Chondrocyte (in vitro differentiated cells): ENCODE measurements at regions not wholly inside any gene's neighbourhood (a gene's known extent, or its start where the extent isn't known, plus 50 kb on each side); places are given as distances from the start of the nearest gene placed in this dataset.

Experiments
- DNase-seq: peaks from one replicate; pipeline ENCODE4 v3.0.0; 2021; ENCODE audit warnings: mixed read lengths, low spot score
- H3K27ac Mint-ChIP-seq: one replicate; pipeline ENCODE4 v1.8.0; 2021; ENCODE audit warnings: mild to moderate bottlenecking, moderate library complexity, mixed read lengths; ENCODE audit not compliant: unreplicated experiment
- H3K27me3 Mint-ChIP-seq: 2 replicates; pipeline ENCODE4 v1.8.0; 2021; ENCODE audit warnings: low read depth, mixed read lengths
- H3K36me3 Mint-ChIP-seq: 2 replicates; pipeline ENCODE4 v1.8.0; 2021; ENCODE audit warnings: low read depth, mixed read lengths
- H3K4me1 Mint-ChIP-seq: 2 replicates; pipeline ENCODE4 v1.8.0; 2021; ENCODE audit warnings: low read depth, mild to moderate bottlenecking, mixed read lengths
- H3K4me3 Mint-ChIP-seq: one replicate; pipeline ENCODE4 v1.8.0; 2021; ENCODE audit warnings: mild to moderate bottlenecking, moderate library complexity, mixed read lengths; ENCODE audit not compliant: unreplicated experiment
- H3K9me3 Mint-ChIP-seq: 2 replicates; pipeline ENCODE4 v1.8.0; 2021; ENCODE audit warnings: low read depth, mixed read lengths
- TF ChIP-seq, protein P1 (sequence below): fragments of 200-600 bp; sonication (generic); IDR thresholded peaks from 2 replicates; pipeline ENCODE4 v1.5.0; 2021; ENCODE audit warnings: antibody characterized with exemption, mild to moderate bottlenecking, moderate library complexity

DNA sequence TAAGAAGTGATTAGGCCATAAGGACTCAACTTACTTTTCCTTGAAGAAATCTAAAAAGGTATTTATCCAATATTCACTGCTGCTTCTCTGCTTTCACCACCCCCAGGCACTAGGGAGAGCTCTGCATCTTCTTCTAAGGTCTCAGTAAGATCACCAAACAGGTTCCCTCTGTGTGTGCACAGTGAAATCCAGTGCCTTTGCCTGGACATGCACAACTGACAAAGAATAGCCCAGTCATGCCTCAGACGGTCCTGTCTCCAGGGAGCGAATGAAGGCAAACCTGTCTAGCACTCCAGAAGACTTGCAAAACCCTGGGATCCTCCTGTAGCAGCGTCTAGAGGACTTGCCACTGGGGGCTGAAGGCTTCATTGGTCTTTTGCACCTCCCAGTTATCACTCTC is 344.5 kb upstream of the LRATD1 start:
- H3K9me3 Mint-ChIP-seq = no peaks in the 10 kb centered on the region
- TF ChIP-seq, protein P1, sequence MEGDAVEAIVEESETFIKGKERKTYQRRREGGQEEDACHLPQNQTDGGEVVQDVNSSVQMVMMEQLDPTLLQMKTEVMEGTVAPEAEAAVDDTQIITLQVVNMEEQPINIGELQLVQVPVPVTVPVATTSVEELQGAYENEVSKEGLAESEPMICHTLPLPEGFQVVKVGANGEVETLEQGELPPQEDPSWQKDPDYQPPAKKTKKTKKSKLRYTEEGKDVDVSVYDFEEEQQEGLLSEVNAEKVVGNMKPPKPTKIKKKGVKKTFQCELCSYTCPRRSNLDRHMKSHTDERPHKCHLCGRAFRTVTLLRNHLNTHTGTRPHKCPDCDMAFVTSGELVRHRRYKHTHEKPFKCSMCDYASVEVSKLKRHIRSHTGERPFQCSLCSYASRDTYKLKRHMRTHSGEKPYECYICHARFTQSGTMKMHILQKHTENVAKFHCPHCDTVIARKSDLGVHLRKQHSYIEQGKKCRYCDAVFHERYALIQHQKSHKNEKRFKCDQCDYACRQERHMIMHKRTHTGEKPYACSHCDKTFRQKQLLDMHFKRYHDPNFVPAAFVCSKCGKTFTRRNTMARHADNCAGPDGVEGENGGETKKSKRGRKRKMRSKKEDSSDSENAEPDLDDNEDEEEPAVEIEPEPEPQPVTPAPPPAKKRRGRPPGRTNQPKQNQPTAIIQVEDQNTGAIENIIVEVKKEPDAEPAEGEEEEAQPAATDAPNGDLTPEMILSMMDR = no peak
- peaks cover 4% of the 10 kb centered on the region for H3K27me3 Mint-ChIP-seq
- no peak for DNase-seq
- H3K27ac Mint-ChIP-seq = no peak overlapping the region
- no peaks in the 10 kb centered on the region for H3K36me3 Mint-ChIP-seq
- no peaks in the 10 kb centered on the region for H3K4me1 Mint-ChIP-seq
- H3K4me3 Mint-ChIP-seq = no peak overlapping the region

DNA sequence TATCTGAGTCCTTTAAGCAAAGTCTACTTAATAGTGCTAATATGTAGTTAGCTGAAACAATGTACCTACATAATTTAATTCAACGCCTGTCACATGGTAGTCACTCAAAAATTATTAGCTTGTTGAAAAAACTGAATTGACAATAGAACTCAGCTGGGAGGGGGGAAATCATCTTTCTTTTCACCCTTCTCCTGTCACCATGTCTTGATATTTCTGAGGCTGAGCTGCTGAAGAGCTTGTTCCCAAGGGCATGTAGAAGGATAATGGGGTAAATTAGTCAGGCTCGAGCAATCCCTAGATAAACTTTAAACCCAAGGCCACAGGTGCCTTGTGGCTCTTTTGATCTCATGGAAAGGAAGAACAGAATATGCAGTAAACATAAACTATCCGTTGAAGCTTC is 339.6 kb upstream of the LRATD1 start:
- Mint-ChIP-seq H3K9me3 (no peaks in the 10 kb centered on the region), H3K36me3 (no peaks in the 10 kb centered on the region), H3K27me3 (peaks cover 7% of the 10 kb centered on the region), H3K27ac (no peak overlapping the region), H3K4me3 (no peak overlapping the region), H3K4me1 (no peaks in the 10 kb centered on the region)
- TF ChIP-seq, protein P1 = no peak
- DNase-seq = no peak

DNA sequence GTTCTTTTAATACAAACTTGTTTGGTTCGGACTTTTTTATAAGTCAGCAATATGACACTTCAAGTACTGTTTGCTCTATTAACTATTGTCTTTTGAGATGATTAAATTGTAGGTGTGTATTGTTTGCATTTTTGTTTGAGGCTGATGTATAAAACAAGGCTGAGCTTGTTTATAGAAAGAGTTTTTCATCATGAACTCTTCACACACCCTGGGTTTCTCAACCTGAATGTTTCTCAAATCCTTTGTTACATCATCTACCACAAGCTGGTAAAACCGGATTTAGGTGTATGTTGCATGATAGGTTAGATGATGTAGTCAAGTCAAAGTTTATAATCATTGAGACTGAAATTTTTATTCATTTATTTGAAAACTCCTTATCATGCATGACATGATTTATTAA is 335.2 kb upstream of the LRATD1 start:
- Mint-ChIP-seq H3K27me3 (peaks cover 5% of the 10 kb centered on the region), H3K9me3 (no peaks in the 10 kb centered on the region), H3K36me3 (no peaks in the 10 kb centered on the region), H3K4me1 (no peaks in the 10 kb centered on the region), H3K4me3 (no peak overlapping the region), H3K27ac (no peak overlapping the region)
- DNase-seq = no peak
- TF ChIP-seq, protein P1 = no peak

DNA sequence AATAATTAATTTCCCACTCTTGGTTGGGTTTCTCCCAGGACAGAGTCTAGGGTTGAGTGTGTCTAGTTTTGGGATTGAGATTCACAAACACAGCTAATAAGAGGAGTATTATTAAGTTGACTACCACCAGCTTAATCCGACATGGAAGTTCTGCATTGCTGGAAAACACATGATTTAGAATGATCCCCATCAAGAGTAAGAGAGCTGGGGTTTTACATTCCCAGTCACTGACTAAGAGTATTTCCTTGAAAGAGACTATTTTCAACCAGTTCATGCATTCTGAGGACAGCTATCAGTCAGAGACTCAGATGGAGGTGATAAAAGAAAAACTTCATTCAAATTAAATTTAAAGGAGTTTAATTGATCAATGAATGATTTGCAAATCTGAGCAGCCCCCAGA is 334.6 kb upstream of the LRATD1 start:
- no peak overlapping the region for H3K27ac Mint-ChIP-seq
- no peak for DNase-seq
- TF ChIP-seq, protein P1 = no peak
- no peak overlapping the region for H3K4me3 Mint-ChIP-seq
- H3K27me3 Mint-ChIP-seq = peaks cover 5% of the 10 kb centered on the region
- no peaks in the 10 kb centered on the region for H3K36me3 Mint-ChIP-seq
- no peaks in the 10 kb centered on the region for H3K4me1 Mint-ChIP-seq
- H3K9me3 Mint-ChIP-seq = no peaks in the 10 kb centered on the region

DNA sequence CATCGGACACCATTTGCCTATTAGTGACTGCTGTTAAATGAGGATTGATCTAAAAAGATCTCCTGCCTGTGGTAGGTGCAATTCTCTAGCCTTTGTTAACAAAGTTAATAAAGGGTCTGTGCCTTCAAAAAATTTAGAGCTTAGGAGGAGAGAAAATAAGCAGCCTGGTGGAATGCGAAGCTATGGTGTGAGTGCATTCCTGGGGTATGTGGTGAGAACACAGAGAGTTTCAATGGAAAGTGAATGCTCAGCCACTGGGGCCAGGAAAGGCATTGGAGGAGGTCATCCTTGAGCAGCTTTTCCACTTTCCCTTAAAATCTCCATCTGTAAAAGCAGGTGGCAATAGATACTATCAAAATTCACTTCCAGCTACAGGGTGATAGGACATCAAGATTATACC is 331.2 kb upstream of the LRATD1 start:
- DNase-seq = no peak
- H3K4me3 Mint-ChIP-seq = no peak overlapping the region
- peaks cover 1% of the 10 kb centered on the region for H3K27me3 Mint-ChIP-seq
- no peak overlapping the region for H3K27ac Mint-ChIP-seq
- TF ChIP-seq, protein P1 = no peak
- H3K36me3 Mint-ChIP-seq = no peaks in the 10 kb centered on the region
- no peaks in the 10 kb centered on the region for H3K4me1 Mint-ChIP-seq
- H3K9me3 Mint-ChIP-seq = no peaks in the 10 kb centered on the region
